ENCODE measurements at regions not wholly inside any gene's neighbourhood (a gene's known extent, or its start where the extent isn't known, plus 50 kb on each side); places are given as distances from the start of the nearest gene placed in this dataset.

DNA sequence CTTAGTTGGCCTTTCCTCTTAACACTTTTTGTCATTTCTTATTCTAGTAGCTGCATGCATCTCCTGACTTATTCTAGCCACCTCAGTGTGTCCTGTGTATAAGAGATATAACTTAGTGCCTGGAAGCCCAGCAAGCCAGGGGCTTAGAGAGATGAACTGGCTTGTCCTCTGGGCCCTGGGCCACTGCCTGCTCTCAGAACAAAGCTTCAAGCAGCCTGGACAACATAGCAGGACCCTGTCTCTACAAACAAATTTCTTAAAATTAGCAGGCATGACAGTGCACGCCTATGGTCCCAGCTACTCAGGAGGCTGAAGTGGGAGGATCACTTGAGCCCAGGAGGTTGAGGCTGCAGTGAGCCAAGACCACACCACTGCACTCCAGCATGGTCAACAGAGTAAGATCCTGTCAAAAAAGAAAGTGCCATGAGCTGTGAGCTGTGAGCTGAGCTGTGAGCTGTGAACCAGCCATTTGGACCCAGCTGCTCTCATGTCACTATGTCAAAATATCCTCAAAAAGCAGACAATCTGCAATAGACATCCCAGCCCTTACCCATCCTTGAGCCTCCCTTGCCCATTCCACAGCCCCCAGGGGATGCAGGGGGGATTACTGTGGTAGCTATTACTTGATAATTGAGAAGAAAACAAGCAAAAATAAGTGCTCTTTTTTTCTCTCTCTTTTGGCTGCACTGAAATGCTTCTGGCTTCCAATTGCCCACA lies 174.5 kb downstream of the OPA1 start:
- no peak for TF ChIP-seq CTCF (IDR thresholded peaks at IDR 0.05)
- no peak for TF ChIP-seq POLR2A (IDR thresholded peaks at IDR 0.05)

Data from esophagus squamous epithelium (tissue), 4 donors.